ENCODE measurements at regions not wholly inside any gene's neighbourhood (a gene's known extent, or its start where the extent isn't known, plus 50 kb on each side); places are given as distances from the start of the nearest gene placed in this dataset.
A peak's percentile ranks its signal among the peaks of the same experiment; 100 is the strongest.

DNA sequence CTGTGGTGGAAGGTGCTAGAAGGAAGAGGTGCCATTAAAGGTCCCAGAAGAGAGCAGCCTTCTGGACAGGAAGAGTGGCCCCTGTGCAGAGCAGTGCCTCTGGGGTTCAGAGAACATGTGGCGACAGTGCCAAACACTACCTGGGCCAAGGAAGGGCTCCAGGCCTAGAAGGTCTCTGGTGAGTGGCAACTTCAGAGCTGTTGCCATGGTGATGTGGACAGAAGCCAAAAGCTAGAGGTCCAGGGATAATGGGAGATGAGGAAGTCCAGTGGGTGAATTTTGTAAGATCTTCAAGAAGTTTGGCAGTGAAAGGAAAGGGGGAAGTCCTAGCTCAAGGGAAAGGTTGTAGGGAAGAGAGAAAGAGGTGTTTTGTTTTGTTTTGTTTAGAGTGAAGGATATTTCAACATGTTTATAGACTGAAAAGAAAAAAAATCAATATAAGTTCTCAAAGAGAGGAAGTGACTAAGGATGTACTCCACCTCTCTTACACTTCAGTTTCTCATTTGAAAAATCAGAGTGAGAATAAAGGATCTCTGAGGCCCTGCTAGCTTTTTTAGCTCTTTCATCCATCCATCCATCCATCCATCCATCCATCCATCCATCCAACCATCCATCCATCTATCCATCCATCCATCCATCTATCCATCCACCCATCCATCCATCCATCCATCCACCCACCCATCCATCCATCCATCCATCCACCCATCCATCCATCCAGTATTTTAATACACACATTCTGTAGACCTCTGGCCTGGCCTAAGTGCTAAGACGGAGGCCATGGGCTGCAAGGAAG, 77.1 kb upstream of the DUSP5 start:
- Histone ChIP-seq H3K36me3 (ENCODE audit: insufficient read depth) (no peaks in the 10 kb centered on the region), H2AFZ (no peak overlapping the region), H3F3A (replicated peaks; ENCODE audit: low read depth) (no peaks in the 10 kb centered on the region), H3K9me2 (ENCODE audit: insufficient read depth) (0 out of 2 replicates have a peak, but pooled peaks cover 7% of the 10 kb centered on the region), H4K20me1 (replicated peaks; ENCODE audit: insufficient read depth) (no peaks in the 10 kb centered on the region), H3K4me2 (no peak overlapping the region), H3K27me3 (ENCODE audit: insufficient read depth) (no peaks in the 10 kb centered on the region), H3K27ac (ENCODE audit: low read depth) (no peak overlapping the region), H3K79me2 (replicated peaks; ENCODE audit: insufficient read depth) (no peaks in the 10 kb centered on the region), H3K4me3 (no peak overlapping the region), H3K4me1 (ENCODE audit: insufficient read depth) (peaks cover 9% of the 10 kb centered on the region; the same call in 1 of the 2 replicates)
- H3K4me3 Mint-ChIP-seq, result no peak overlapping the region
- TF ChIP-seq STAT1 (IDR thresholded peaks at IDR 0.05; ENCODE audit: unreplicated experiment) (no peak), NANOG (IDR thresholded peaks at IDR 0.05; ENCODE audit: borderline replicate concordance) (no peak), ZNF331 (CRISPR knock-in tag; IDR thresholded peaks at IDR 0.05; ENCODE audit: low read depth) (no peak)
- H3K4me1 Mint-ChIP-seq, result peaks cover 17% of the 10 kb centered on the region
- H3K27me3 Mint-ChIP-seq (ENCODE audit: insufficient read depth, low read depth, poor library complexity), result peaks cover 4% of the 10 kb centered on the region
- H3K9me3 Mint-ChIP-seq, result no peaks in the 10 kb centered on the region
- ATAC-seq (no peak), DNase-seq (ENCODE audit: low spot score) (no peak)
- H3K27ac Mint-ChIP-seq, result no peak overlapping the region
- H3K36me3 Mint-ChIP-seq (ENCODE audit: low read depth), result no peaks in the 10 kb centered on the region

DNA sequence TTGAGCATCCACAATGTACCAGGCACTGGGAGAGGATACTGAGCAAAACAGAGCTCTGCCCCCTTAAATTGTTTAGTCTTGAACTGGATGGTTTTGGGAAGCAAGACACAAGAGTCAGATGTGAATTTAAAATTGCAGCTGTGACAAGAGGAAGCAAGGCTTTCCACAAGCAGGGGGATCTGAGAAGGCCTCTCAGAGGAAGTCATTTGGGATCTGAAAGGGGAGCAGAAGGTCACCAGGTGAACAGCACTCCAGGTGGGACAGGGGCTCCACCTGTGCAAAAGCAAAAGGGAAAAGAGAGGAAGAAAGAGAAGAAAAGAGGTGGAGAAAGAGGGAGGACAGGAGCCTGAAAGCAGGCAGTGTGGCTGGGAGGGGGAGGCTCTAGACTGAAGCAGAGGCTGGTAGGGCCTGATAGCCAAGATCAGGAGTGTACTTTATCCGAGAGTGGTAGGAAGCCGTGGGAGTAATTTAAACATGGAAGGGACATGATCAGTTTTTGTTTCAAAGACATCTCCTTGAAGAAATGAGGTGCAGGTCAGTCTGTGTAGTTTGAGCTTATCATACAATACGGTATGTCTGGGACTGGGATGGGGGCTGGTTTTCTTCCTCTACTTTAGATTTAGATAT, 76.1 kb upstream of the DUSP5 start:
- H2AFZ ChIP-seq, result peak overlapping the region; percentile 74; the same call in 1 of the 2 replicates
- DNase-seq (ENCODE audit: low spot score) (no peak), ATAC-seq (no peak; the same call in 2 of the 3 replicates)
- H3K27ac Mint-ChIP-seq, result no peak overlapping the region
- peaks cover 4% of the 10 kb centered on the region for H3K27me3 Mint-ChIP-seq (ENCODE audit: insufficient read depth, low read depth, poor library complexity)
- H3K4me2 ChIP-seq, result no peak overlapping the region
- 0 out of 2 replicates have a peak, but pooled peaks cover 7% of the 10 kb centered on the region for H3K9me2 ChIP-seq (ENCODE audit: insufficient read depth)
- H3K79me2 ChIP-seq (replicated peaks; ENCODE audit: insufficient read depth), result no peaks in the 10 kb centered on the region
- H4K20me1 ChIP-seq (replicated peaks; ENCODE audit: insufficient read depth), result no peaks in the 10 kb centered on the region
- H3K4me3 Mint-ChIP-seq, result no peak overlapping the region
- H3K4me1 ChIP-seq (ENCODE audit: insufficient read depth), result peaks cover 11% of the 10 kb centered on the region; the same call in 1 of the 2 replicates
- no peak overlapping the region for H3K27ac ChIP-seq (ENCODE audit: low read depth)
- H3K4me1 Mint-ChIP-seq, result peaks cover 24% of the 10 kb centered on the region
- H3K36me3 Mint-ChIP-seq (ENCODE audit: low read depth), result no peaks in the 10 kb centered on the region
- H3K4me3 ChIP-seq, result no peak overlapping the region
- no peaks in the 10 kb centered on the region for H3K36me3 ChIP-seq (ENCODE audit: insufficient read depth)
- no peaks in the 10 kb centered on the region for H3K27me3 ChIP-seq (ENCODE audit: insufficient read depth)
- H3F3A ChIP-seq (replicated peaks; ENCODE audit: low read depth), result no peaks in the 10 kb centered on the region
- no peaks in the 10 kb centered on the region for H3K9me3 Mint-ChIP-seq
- TF ChIP-seq STAT1 (IDR thresholded peaks at IDR 0.05; ENCODE audit: unreplicated experiment) (no peak), EZH2 (IDR thresholded peaks at IDR 0.05; ENCODE audit: low read depth, unreplicated experiment) (no peak), CREB1 (CRISPR knock-in tag; IDR thresholded peaks at IDR 0.05; ENCODE audit: low read depth) (no peak), NANOG (IDR thresholded peaks at IDR 0.05; ENCODE audit: borderline replicate concordance) (no peak), EZH2phosphoT487 (IDR thresholded peaks at IDR 0.05; ENCODE audit: unreplicated experiment) (no peak), POLR2AphosphoS5 (IDR thresholded peaks at IDR 0.05; ENCODE audit: low read depth) (no peak), ZNF114 (CRISPR knock-in tag; IDR thresholded peaks at IDR 0.05) (no peak)
- TF ChIP-seq, protein P1, sequence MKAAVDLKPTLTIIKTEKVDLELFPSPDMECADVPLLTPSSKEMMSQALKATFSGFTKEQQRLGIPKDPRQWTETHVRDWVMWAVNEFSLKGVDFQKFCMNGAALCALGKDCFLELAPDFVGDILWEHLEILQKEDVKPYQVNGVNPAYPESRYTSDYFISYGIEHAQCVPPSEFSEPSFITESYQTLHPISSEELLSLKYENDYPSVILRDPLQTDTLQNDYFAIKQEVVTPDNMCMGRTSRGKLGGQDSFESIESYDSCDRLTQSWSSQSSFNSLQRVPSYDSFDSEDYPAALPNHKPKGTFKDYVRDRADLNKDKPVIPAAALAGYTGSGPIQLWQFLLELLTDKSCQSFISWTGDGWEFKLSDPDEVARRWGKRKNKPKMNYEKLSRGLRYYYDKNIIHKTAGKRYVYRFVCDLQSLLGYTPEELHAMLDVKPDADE (IDR thresholded peaks at IDR 0.05), result no peak
- TF ChIP-seq, protein P2, sequence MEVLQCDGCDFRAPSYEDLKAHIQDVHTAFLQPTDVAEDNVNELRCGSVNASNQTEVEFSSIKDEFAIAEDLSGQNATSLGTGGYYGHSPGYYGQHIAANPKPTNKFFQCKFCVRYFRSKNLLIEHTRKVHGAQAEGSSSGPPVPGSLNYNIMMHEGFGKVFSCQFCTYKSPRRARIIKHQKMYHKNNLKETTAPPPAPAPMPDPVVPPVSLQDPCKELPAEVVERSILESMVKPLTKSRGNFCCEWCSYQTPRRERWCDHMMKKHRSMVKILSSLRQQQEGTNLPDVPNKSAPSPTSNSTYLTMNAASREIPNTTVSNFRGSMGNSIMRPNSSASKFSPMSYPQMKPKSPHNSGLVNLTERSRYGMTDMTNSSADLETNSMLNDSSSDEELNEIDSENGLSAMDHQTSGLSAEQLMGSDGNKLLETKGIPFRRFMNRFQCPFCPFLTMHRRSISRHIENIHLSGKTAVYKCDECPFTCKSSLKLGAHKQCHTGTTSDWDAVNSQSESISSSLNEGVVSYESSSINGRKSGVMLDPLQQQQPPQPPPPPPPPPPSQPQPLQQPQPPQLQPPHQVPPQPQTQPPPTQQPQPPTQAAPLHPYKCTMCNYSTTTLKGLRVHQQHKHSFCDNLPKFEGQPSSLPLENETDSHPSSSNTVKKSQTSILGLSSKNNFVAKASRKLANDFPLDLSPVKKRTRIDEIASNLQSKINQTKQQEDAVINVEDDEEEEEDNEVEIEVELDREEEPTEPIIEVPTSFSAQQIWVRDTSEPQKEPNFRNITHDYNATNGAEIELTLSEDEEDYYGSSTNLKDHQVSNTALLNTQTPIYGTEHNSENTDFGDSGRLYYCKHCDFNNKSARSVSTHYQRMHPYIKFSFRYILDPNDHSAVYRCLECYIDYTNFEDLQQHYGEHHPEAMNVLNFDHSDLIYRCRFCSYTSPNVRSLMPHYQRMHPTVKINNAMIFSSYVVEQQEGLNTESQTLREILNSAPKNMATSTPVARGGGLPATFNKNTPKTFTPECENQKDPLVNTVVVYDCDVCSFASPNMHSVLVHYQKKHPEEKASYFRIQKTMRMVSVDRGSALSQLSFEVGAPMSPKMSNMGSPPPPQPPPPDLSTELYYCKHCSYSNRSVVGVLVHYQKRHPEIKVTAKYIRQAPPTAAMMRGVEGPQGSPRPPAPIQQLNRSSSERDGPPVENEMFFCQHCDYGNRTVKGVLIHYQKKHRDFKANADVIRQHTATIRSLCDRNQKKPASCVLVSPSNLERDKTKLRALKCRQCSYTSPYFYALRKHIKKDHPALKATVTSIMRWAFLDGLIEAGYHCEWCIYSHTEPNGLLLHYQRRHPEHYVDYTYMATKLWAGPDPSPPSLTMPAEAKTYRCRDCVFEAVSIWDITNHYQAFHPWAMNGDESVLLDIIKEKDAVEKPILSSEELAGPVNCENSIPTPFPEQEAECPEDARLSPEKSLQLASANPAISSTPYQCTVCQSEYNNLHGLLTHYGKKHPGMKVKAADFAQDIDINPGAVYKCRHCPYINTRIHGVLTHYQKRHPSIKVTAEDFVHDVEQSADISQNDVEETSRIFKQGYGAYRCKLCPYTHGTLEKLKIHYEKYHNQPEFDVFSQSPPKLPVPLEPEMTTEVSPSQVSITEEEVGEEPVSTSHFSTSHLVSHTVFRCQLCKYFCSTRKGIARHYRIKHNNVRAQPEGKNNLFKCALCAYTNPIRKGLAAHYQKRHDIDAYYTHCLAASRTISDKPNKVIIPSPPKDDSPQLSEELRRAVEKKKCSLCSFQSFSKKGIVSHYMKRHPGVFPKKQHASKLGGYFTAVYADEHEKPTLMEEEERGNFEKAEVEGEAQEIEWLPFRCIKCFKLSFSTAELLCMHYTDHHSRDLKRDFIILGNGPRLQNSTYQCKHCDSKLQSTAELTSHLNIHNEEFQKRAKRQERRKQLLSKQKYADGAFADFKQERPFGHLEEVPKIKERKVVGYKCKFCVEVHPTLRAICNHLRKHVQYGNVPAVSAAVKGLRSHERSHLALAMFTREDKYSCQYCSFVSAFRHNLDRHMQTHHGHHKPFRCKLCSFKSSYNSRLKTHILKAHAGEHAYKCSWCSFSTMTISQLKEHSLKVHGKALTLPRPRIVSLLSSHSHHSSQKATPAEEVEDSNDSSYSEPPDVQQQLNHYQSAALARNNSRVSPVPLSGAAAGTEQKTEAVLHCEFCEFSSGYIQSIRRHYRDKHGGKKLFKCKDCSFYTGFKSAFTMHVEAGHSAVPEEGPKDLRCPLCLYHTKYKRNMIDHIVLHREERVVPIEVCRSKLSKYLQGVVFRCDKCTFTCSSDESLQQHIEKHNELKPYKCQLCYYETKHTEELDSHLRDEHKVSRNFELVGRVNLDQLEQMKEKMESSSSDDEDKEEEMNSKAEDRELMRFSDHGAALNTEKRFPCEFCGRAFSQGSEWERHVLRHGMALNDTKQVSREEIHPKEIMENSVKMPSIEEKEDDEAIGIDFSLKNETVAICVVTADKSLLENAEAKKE (CRISPR knock-in tag; IDR thresholded peaks at IDR 0.05), result no peak
- TF ChIP-seq, protein P3, sequence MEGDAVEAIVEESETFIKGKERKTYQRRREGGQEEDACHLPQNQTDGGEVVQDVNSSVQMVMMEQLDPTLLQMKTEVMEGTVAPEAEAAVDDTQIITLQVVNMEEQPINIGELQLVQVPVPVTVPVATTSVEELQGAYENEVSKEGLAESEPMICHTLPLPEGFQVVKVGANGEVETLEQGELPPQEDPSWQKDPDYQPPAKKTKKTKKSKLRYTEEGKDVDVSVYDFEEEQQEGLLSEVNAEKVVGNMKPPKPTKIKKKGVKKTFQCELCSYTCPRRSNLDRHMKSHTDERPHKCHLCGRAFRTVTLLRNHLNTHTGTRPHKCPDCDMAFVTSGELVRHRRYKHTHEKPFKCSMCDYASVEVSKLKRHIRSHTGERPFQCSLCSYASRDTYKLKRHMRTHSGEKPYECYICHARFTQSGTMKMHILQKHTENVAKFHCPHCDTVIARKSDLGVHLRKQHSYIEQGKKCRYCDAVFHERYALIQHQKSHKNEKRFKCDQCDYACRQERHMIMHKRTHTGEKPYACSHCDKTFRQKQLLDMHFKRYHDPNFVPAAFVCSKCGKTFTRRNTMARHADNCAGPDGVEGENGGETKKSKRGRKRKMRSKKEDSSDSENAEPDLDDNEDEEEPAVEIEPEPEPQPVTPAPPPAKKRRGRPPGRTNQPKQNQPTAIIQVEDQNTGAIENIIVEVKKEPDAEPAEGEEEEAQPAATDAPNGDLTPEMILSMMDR (conservative IDR thresholded peaks at IDR 0.05; ENCODE audit: low read depth in 2 of 2), result no peak

All from GM23338 (cell line).